Amniotic epithelial cell (primary cell): ENCODE measurements at regions not wholly inside any gene's neighbourhood (a gene's known extent, or its start where the extent isn't known, plus 50 kb on each side); places are given as distances from the start of the nearest gene placed in this dataset.

ENCODE experiments used
- DNase-seq: peaks from one replicate; pipeline ENCODE4 v3.0.0-alpha.2; 2010; ENCODE audit warnings: low read depth

GRCh38 chr7:68663392-68663791, 934.9 kb upstream of the AUTS2 start:
- DNase-seq, result no peak

- no peak for DNase-seq
Observed at GRCh38 chr7:68671046-68671445, 927.2 kb upstream of the AUTS2 start.

GRCh38 chr7:68671671-68672070, 926.6 kb upstream of the AUTS2 start:
- no peak for DNase-seq

GRCh38 chr7:68674826-68675225, 923.4 kb upstream of the AUTS2 start:
- no peak for DNase-seq

- no peak for DNase-seq
Observed at GRCh38 chr7:68676813-68677535, 921.3 kb upstream of the AUTS2 start.

- no peak for DNase-seq
Observed at GRCh38 chr7:68678196-68678595, 920.1 kb upstream of the AUTS2 start.

GRCh38 chr7:68679459-68680234, 918.6 kb upstream of the AUTS2 start:
- no peak for DNase-seq

GRCh38 chr7:68680235-68680872, 917.9 kb upstream of the AUTS2 start:
- no peak for DNase-seq

- no peak for DNase-seq
Observed at GRCh38 chr7:68682910-68683309, 915.4 kb upstream of the AUTS2 start.

- DNase-seq, result peak; percentile 52
Observed at GRCh38 chr7:68684246-68684839, 913.9 kb upstream of the AUTS2 start.

GRCh38 chr7:68684996-68685395, 913.3 kb upstream of the AUTS2 start:
- no peak for DNase-seq

- no peak for DNase-seq
Observed at GRCh38 chr7:68688416-68689086, 909.7 kb upstream of the AUTS2 start.

GRCh38 chr7:68689087-68689433, 909.2 kb upstream of the AUTS2 start:
- no peak for DNase-seq

GRCh38 chr7:68691261-68692216, 906.7 kb upstream of the AUTS2 start:
- peak; percentile 97 for DNase-seq

GRCh38 chr7:68692511-68692910, 905.8 kb upstream of the AUTS2 start:
- no peak for DNase-seq

- DNase-seq, result no peak
Observed at GRCh38 chr7:68694656-68695055, 903.6 kb upstream of the AUTS2 start.

- DNase-seq, result no peak
Observed at GRCh38 chr7:68697796-68698280, 900.4 kb upstream of the AUTS2 start.

GRCh38 chr7:68699090-68699711, 899.1 kb upstream of the AUTS2 start:
- peak; percentile 78 for DNase-seq

- DNase-seq, result no peak
Observed at GRCh38 chr7:68700414-68700813, 897.9 kb upstream of the AUTS2 start.

GRCh38 chr7:68706291-68706690, 892.0 kb upstream of the AUTS2 start:
- peak; percentile 57 for DNase-seq
